Prostate gland (tissue), 2 donors: ENCODE measurements at regions not wholly inside any gene's neighbourhood (a gene's known extent, or its start where the extent isn't known, plus 50 kb on each side); places are given as distances from the start of the nearest gene placed in this dataset.

Experiments used
- DNase-seq: peaks from one replicate; pipeline ENCODE4 v3.0.0-alpha.2; 2019; ENCODE audit warnings: low spot score
- H3K27ac ChIP-seq, 2 donors: fragments of 200-600 bp; sonication (generic); 2 replicates each; pipeline ENCODE4 v1.5.1; 2017 to 2019
- H3K27me3 ChIP-seq: fragments of 200-600 bp; sonication (generic); replicated peaks from 2 replicates; pipeline ENCODE4 v1.5.1; 2019; ENCODE audit not compliant: insufficient read depth
- H3K36me3 ChIP-seq, 2 donors: fragments of 200-600 bp; sonication (generic); 1 replicate in 1 of 2; 2 replicates in 1 of 2; pipeline versions ENCODE4 v1.5.1 to v1.8.1; 2017 to 2019
- H3K4me1 ChIP-seq: fragments of 200-600 bp; sonication (generic); replicated peaks from 2 replicates; pipeline ENCODE4 v1.5.1; 2019
- H3K4me3 ChIP-seq, 2 donors: fragments of 200-600 bp; sonication (generic); 2 replicates each; pipeline ENCODE4 v1.5.1; 2017 to 2019
- H3K9me3 ChIP-seq: fragments of 200-600 bp; sonication (generic); 2 replicates; pipeline ENCODE4 v1.5.1; 2017
- CTCF ChIP-seq, 4 experiments: fragments of 200-600 bp in 2 of 4; fragments of 450-650 bp in 2 of 4; sonication (generic) in 2 of 4; IDR thresholded peaks; 1 replicate in 3 of 4; 2 replicates in 1 of 4; pipeline ENCODE4 v1.5.1; 2016 to 2019; ENCODE audit warnings: antibody characterized with exemption in 4 of 4, mild to moderate bottlenecking in 2 of 4, moderate library complexity in 2 of 4
- POLR2A ChIP-seq: fragments of 450-650 bp; IDR thresholded peaks from one replicate; pipeline ENCODE4 v1.6.1; 2016; ENCODE audit warnings: antibody characterized with exemption, mild to moderate bottlenecking
- POLR2AphosphoS5 ChIP-seq: sonication (generic); formaldehyde crosslinking; IDR thresholded peaks from one replicate; pipeline ENCODE4 v1.6.1; 2017; ENCODE audit warnings: antibody characterized with exemption
- whole genome bisulfite sequencing: methylation state at CpG from one replicate; pipeline ENCODE4 v1.1.5; 2018; 5-methylcytosine and 5-hydroxymethylcytosine counted together
- intact Hi-C: fragments of 100-400 bp; cut with DNase I; formaldehyde crosslinking; loops from one replicate; pipeline ENCODE4 v1.14.2; 2022

GRCh38 chr5:74027732-74028338, 401.8 kb downstream of the ARHGEF28 start:
- 86% methylated on average over 2 of the region's 2 CpGs for WGBS
- no peaks in the 10 kb centered on the region for H3K36me3 ChIP-seq
- H3K27ac ChIP-seq = no peak overlapping the region
- no peaks in the 10 kb centered on the region for H3K4me1 ChIP-seq
- H3K27me3 ChIP-seq = no peaks in the 10 kb centered on the region
- no peaks in the 10 kb centered on the region for H3K9me3 ChIP-seq
- intact Hi-C loops = no loop called here
- no peak for DNase-seq
- TF ChIP-seq POLR2A (no peak), CTCF (IDR thresholded peaks at IDR 0.05) (no peak), POLR2AphosphoS5 (no peak)
- no peak overlapping the region for H3K4me3 ChIP-seq

DNA sequence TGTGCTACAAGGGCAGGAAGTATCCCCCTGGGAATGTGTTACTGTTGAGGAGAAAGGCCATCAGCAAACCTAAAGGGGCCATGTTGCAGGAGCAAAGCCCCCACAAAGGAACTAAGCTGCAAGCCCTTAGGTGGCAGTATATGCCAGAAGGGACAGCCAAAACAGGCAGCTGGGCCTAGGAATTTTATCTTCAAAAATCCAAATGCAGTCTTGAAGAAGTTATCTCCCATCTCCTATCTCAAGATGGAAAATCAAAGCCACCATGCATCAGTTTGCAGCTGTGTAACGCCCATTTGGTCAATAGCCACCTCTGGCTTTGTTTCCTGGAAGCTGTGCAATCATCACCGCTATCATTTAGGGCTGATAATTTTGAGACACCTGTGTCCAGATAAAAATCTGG, 400.3 kb downstream of the ARHGEF28 start:
- no peaks in the 10 kb centered on the region for H3K27me3 ChIP-seq
- no peak overlapping the region for H3K4me3 ChIP-seq
- no peaks in the 10 kb centered on the region for H3K4me1 ChIP-seq
- intact Hi-C loops = no loop called here
- 90% methylated on average over 2 of the region's 2 CpGs for WGBS
- no peak for DNase-seq
- no peaks in the 10 kb centered on the region for H3K36me3 ChIP-seq
- no peak overlapping the region for H3K27ac ChIP-seq
- TF ChIP-seq CTCF (IDR thresholded peaks at IDR 0.05) = no peak
- no peak for TF ChIP-seq POLR2A
- no peak for TF ChIP-seq POLR2AphosphoS5
- H3K9me3 ChIP-seq = no peaks in the 10 kb centered on the region

GRCh38 chr5:74021126-74021525, 395.1 kb downstream of the ARHGEF28 start:
- intact Hi-C loops = no loop called here
- H3K27ac ChIP-seq = no peak overlapping the region
- no peak overlapping the region for H3K4me3 ChIP-seq
- H3K9me3 ChIP-seq = no peaks in the 10 kb centered on the region
- DNase-seq = no peak
- no peaks in the 10 kb centered on the region for H3K27me3 ChIP-seq
- TF ChIP-seq POLR2A (no peak), CTCF (IDR thresholded peaks at IDR 0.05) (no peak), POLR2AphosphoS5 (no peak)
- H3K36me3 ChIP-seq = no peaks in the 10 kb centered on the region
- no peaks in the 10 kb centered on the region for H3K4me1 ChIP-seq

DNA sequence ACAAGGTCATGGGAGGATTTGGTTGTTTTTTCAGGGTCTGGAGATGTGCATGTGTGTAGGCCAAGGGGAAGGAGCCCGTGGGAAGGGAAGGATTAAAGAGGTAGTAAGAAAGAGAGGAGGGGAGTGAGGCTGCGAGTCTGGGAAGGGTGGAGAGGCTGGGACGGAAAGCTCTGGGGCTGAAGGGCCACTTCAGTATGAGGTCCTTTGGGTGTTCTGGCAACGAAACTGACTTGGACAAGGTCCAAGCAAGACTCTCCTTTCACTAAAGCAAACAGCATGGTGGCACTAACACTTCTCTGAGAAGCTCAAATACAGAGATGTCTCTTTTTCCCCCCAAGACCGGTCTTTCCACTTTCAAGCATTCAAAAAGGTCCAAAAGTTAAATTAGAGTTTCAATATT, 394.5 kb downstream of the ARHGEF28 start:
- H3K27ac ChIP-seq = no peak overlapping the region
- WGBS = 66% methylated on average over 5 of the region's 5 CpGs
- TF ChIP-seq POLR2AphosphoS5 = no peak
- H3K27me3 ChIP-seq = no peaks in the 10 kb centered on the region
- H3K4me3 ChIP-seq = no peak overlapping the region
- no peaks in the 10 kb centered on the region for H3K9me3 ChIP-seq
- intact Hi-C loops = no loop called here
- H3K36me3 ChIP-seq = no peaks in the 10 kb centered on the region
- H3K4me1 ChIP-seq = no peaks in the 10 kb centered on the region
- no peak for DNase-seq

GRCh38 chr5:74019923-74020322, 393.9 kb downstream of the ARHGEF28 start:
- H3K4me1 ChIP-seq = no peaks in the 10 kb centered on the region
- no peak overlapping the region for H3K27ac ChIP-seq
- no peak for DNase-seq
- H3K27me3 ChIP-seq = no peaks in the 10 kb centered on the region
- 97% methylated on average over 5 of the region's 5 CpGs for WGBS
- H3K4me3 ChIP-seq = no peak overlapping the region
- no peaks in the 10 kb centered on the region for H3K36me3 ChIP-seq
- no peaks in the 10 kb centered on the region for H3K9me3 ChIP-seq
- intact Hi-C loops = no loop called here
- TF ChIP-seq CTCF (IDR thresholded peaks at IDR 0.05) (no peak), POLR2AphosphoS5 (no peak), POLR2A (no peak)
